Astrocyte (in vitro differentiated cells and primary cell): ENCODE measurements at regions not wholly inside any gene's neighbourhood (a gene's known extent, or its start where the extent isn't known, plus 50 kb on each side); places are given as distances from the start of the nearest gene placed in this dataset.

Source experiments
- DNase-seq: peaks from one replicate; pipeline ENCODE4 v3.0.0-alpha.2; 2010; ENCODE audit warnings: low read depth
- FAIRE-seq: peaks from 2 replicates; lab custom pipeline; 2011; peaks lifted over from hg19 to GRCh38; lab: Jason Lieb, UNC
- H2AFZ ChIP-seq: 2 replicates; pipeline ENCODE4 v1.6.0; 2012; ENCODE audit warnings: low read depth, low read length, inconsistent platforms
- H3K27ac ChIP-seq: 2 replicates; pipeline ENCODE4 v1.5.1; 2011; ENCODE audit warnings: low read depth, low read length, inconsistent platforms
- H3K27me3 ChIP-seq: 2 replicates; pipeline ENCODE4 v1.6.0; 2011; ENCODE audit warnings: low read length, inconsistent platforms; ENCODE audit not compliant: insufficient read depth
- H3K36me3 ChIP-seq: 2 replicates; pipeline ENCODE4 v1.5.1; 2011; ENCODE audit warnings: low read length, inconsistent platforms; ENCODE audit not compliant: insufficient read depth
- H3K4me1 ChIP-seq: 2 replicates; pipeline ENCODE4 v1.5.1; 2011; ENCODE audit warnings: low read length, inconsistent platforms; ENCODE audit not compliant: insufficient read depth
- H3K4me2 ChIP-seq: 2 replicates; pipeline ENCODE4 v1.6.0; 2012; ENCODE audit warnings: low read length, inconsistent platforms
- H3K4me3 ChIP-seq: 2 replicates; pipeline ENCODE4 v1.5.1; 2011; ENCODE audit warnings: low read depth, mild to moderate bottlenecking, low read length, inconsistent platforms; ENCODE audit not compliant: insufficient read depth
- H3K79me2 ChIP-seq: 2 replicates; pipeline ENCODE4 v1.6.0; 2012; ENCODE audit warnings: mild to moderate bottlenecking, low read length, inconsistent platforms; ENCODE audit not compliant: insufficient read depth
- H3K9ac ChIP-seq: 2 replicates; pipeline ENCODE4 v1.6.0; 2012; ENCODE audit warnings: mild to moderate bottlenecking, low read length, inconsistent platforms
- H3K9me3 ChIP-seq: 2 replicates; pipeline ENCODE4 v1.5.1; 2012; ENCODE audit warnings: low read depth, mild to moderate bottlenecking, low read length, inconsistent platforms; ENCODE audit not compliant: insufficient read depth
- H4K20me1 ChIP-seq: 2 replicates; pipeline ENCODE4 v1.6.0; 2012; ENCODE audit warnings: low read length, inconsistent platforms; ENCODE audit not compliant: insufficient read depth
- H3K27ac Mint-ChIP-seq: one replicate; pipeline ENCODE4 v1.8.0; 2021; ENCODE audit warnings: mild to moderate bottlenecking, mixed read lengths; ENCODE audit not compliant: unreplicated experiment
- H3K27me3 Mint-ChIP-seq: one replicate; pipeline ENCODE4 v1.8.0; 2021; ENCODE audit warnings: low read depth, mixed read lengths; ENCODE audit not compliant: unreplicated experiment
- H3K36me3 Mint-ChIP-seq: one replicate; pipeline ENCODE4 v1.8.0; 2021; ENCODE audit warnings: low read depth, mixed read lengths; ENCODE audit not compliant: unreplicated experiment
- H3K4me1 Mint-ChIP-seq: one replicate; pipeline ENCODE4 v1.8.0; 2021; ENCODE audit warnings: low read depth, mixed read lengths; ENCODE audit not compliant: unreplicated experiment
- H3K4me3 Mint-ChIP-seq: one replicate; pipeline ENCODE4 v1.8.0; 2021; ENCODE audit warnings: mild to moderate bottlenecking, moderate library complexity, mixed read lengths; ENCODE audit not compliant: unreplicated experiment
- H3K9me3 Mint-ChIP-seq: one replicate; pipeline ENCODE4 v1.8.0; 2021; ENCODE audit warnings: mild to moderate bottlenecking, mixed read lengths; ENCODE audit not compliant: unreplicated experiment
- EZH2 ChIP-seq: IDR thresholded peaks from 2 replicates; pipeline ENCODE4 v1.6.1; 2012; ENCODE audit warnings: mild to moderate bottlenecking, low read length, inconsistent platforms; ENCODE audit not compliant: insufficient read depth
- TF ChIP-seq, protein P1 (sequence below): IDR thresholded peaks from 2 replicates; pipeline ENCODE4 v1.5.1; 2011; ENCODE audit warnings: low read depth, mild to moderate bottlenecking, inconsistent platforms, low read length, moderate library complexity; ENCODE audit not compliant: insufficient read depth

DNA sequence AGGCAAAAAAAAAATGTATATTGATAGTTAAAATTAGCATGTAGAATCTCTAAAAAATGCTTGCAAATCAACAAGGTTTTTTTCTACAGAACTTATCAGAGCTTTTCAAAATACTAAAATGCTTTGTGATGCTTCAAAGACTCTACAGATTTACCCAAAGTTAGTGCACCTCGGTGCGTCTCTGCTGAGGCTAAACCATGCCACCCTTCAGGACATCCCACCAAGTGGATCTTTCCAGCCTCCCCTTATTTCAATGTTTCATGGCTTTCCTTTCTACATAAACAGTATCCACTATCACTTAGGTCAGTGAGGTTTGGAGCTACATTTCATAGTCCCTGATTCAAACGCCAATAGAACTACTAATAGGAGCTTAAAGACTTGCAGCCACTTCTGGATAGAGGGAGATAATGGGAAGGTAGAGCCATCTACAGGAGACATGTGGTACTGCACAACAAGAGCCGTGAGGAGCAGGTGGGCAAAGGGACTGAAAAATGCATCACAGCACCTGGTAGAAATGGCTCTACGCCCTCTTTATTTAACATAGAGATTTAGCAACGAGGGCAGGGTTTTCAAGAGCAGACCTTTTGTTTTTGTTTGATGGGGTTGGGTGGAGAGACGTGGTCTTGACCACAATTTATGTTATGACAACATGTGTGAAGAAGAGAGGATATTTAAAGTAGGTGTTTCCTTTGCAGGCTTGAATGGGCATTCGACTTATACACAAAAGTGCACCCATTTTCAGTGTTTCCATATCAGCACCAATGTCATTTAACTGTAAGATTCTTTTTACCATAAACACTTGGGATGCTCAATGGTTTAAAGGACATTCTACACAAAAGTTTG, 56.1 kb upstream of the SLC35G4 start:
- Histone ChIP-seq H3K79me2 (no peaks in the 10 kb centered on the region), H3K9ac (no peak overlapping the region), H4K20me1 (no peaks in the 10 kb centered on the region), H3K27ac (no peak overlapping the region), H3K4me1 (no peaks in the 10 kb centered on the region), H3K9me3 (no peaks in the 10 kb centered on the region), H3K4me3 (no peak overlapping the region), H3K27me3 (no peaks in the 10 kb centered on the region), H2AFZ (no peak overlapping the region), H3K36me3 (no peaks in the 10 kb centered on the region), H3K4me2 (no peak overlapping the region)
- no peaks in the 10 kb centered on the region for H3K9me3 Mint-ChIP-seq
- no peak overlapping the region for H3K4me3 Mint-ChIP-seq
- H3K36me3 Mint-ChIP-seq = no peaks in the 10 kb centered on the region
- DNase-seq (peak; percentile 29), FAIRE-seq (peak; percentile 73)
- no peaks in the 10 kb centered on the region for H3K4me1 Mint-ChIP-seq
- no peak overlapping the region for H3K27ac Mint-ChIP-seq
- peaks cover 23% of the 10 kb centered on the region for H3K27me3 Mint-ChIP-seq
- TF ChIP-seq, protein P1, sequence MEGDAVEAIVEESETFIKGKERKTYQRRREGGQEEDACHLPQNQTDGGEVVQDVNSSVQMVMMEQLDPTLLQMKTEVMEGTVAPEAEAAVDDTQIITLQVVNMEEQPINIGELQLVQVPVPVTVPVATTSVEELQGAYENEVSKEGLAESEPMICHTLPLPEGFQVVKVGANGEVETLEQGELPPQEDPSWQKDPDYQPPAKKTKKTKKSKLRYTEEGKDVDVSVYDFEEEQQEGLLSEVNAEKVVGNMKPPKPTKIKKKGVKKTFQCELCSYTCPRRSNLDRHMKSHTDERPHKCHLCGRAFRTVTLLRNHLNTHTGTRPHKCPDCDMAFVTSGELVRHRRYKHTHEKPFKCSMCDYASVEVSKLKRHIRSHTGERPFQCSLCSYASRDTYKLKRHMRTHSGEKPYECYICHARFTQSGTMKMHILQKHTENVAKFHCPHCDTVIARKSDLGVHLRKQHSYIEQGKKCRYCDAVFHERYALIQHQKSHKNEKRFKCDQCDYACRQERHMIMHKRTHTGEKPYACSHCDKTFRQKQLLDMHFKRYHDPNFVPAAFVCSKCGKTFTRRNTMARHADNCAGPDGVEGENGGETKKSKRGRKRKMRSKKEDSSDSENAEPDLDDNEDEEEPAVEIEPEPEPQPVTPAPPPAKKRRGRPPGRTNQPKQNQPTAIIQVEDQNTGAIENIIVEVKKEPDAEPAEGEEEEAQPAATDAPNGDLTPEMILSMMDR = peak; percentile 96
- no peak for TF ChIP-seq EZH2

DNA sequence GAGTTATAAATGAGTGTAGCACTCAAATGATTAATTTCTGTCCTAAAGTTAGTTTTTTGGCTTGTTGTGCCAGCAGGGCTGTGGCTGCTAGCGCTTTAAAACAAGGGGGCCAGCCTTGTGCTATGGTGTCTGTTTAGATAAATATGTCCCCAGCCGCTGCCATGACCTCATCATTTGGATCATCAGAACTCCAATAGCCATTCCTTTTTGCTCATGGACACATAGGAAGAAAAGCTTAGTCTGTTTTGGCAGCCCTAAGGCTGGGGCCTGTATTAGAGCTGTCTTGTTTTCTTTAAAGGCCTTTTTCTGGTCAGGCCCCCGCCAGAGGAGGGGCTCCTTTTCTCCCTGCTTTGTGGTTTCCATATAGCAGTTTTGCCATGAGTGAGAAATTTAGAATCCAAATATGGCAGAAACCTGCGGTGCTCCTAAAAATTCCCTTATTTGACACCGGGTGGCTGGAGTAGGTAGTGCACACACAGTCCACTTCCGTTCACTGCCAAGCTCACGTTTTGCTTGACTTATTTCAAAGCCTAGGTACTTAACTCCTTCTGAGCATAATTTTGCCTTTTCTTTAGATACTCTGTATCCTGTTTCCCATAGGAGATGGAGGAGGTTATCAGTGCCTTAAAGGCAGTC, 60.4 kb upstream of the SLC35G4 start:
- TF ChIP-seq, protein P1 = no peak
- TF ChIP-seq EZH2 = no peak
- H3K4me1 Mint-ChIP-seq = no peaks in the 10 kb centered on the region
- H3K9ac ChIP-seq = no peak overlapping the region
- no peak overlapping the region for H3K4me3 ChIP-seq
- no peak overlapping the region for H3K4me3 Mint-ChIP-seq
- no peaks in the 10 kb centered on the region for H4K20me1 ChIP-seq
- peaks cover 20% of the 10 kb centered on the region for H3K9me3 Mint-ChIP-seq
- no peaks in the 10 kb centered on the region for H3K79me2 ChIP-seq
- H3K4me2 ChIP-seq = no peak overlapping the region
- H3K4me1 ChIP-seq = no peaks in the 10 kb centered on the region
- peaks cover 30% of the 10 kb centered on the region for H3K27me3 Mint-ChIP-seq
- no peak overlapping the region for H3K27ac ChIP-seq
- no peak overlapping the region for H2AFZ ChIP-seq
- H3K27ac Mint-ChIP-seq = no peak overlapping the region
- no peaks in the 10 kb centered on the region for H3K36me3 ChIP-seq
- no peaks in the 10 kb centered on the region for H3K36me3 Mint-ChIP-seq
- FAIRE-seq (no peak), DNase-seq (no peak)
- peaks cover 5% of the 10 kb centered on the region for H3K9me3 ChIP-seq
- no peaks in the 10 kb centered on the region for H3K27me3 ChIP-seq
